ELR (cell line): ENCODE measurements at regions not wholly inside any gene's neighbourhood (a gene's known extent, or its start where the extent isn't known, plus 50 kb on each side); places are given as distances from the start of the nearest gene placed in this dataset.

Experiments
- DNase-seq: peaks from one replicate; pipeline ENCODE4 v3.0.0-alpha.2; 2015; ENCODE audit warnings: low read depth

DNA sequence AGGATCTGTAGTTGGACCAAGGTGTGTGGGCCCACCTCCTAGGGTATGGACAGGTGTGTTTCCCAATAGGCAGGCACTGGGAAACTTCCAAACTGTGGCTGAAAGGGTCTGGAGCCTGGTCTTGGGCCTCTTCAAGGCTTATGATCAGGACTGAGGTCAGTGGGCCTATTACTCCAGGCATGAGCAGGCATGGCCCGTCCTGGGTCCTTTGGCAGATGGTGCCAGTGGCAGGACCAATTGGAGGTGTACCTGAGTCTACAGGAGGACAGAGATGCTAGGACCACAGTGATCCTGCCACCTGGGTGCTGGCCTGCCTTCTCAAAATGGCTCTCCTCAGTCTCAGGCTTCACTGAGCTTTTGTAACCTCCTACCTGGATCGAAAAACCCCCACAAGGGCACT is 95.4 kb downstream of the RAB18 start:
- no peak for DNase-seq

DNA sequence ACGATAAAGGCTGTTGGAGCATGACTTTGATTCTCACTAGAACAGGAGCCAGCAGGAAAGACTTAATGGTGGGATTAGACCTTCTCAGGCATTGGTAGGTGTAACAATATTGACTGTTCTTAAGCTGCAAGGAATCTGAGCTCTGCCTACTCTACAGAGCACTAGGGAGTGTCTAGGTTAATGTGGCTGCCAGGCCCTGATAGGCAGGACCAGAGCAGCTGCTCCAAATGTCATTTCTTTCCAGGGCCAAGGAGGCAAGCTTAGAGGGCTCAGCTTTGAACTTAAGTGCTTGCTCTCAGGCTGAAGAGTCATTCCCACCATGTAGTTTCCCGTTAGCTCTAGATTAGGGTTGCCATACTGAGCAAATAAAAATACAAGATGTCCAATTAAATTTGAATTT is 96.8 kb downstream of the RAB18 start:
- DNase-seq = no peak

DNA sequence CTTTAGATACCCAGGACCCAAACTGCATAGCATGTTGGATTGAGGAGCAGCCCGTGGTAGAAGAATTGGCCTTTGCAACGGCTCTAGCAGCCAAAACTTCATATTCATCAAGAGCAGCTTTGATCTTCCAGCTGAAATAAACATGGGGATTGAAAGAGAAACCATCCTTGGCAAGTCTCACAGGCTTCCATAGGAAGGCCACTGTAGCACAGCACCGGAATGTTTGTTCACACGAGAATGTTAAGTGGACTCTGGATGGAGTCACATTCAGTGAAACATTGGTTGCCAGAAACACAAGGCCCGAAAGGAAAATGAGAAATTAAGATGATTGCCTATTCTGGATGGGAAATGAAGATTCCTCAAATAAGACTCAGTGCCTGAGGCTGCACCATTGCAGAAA is 97.4 kb downstream of the RAB18 start:
- DNase-seq = no peak

DNA sequence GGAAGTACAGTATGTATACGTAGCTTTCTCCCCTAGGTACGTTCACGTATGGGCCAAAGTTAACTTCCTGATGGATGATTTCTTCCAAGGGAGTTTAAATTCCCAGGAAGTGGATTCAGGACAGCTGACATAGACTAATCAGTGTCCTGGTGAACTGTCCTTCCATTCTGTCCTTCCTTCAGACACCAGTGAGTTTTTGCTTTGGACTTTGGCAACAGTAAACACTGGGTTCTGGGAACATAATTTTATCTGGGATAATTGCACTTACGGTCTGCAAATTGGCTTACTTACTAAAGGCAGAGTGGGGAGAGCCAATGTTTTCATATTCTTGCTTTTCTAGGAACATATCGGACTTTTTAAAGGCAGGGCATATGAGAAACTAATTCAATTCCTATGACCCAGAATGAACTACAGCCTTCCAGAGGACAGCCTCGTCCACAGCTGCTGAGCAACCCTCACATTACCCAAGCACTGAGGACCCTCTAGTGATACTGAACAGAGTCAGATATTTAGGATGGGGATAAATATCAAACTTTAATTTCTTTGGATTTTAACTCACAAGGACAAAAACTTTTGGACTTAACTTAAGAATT is 97.9 kb downstream of the RAB18 start:
- no peak for DNase-seq

DNA sequence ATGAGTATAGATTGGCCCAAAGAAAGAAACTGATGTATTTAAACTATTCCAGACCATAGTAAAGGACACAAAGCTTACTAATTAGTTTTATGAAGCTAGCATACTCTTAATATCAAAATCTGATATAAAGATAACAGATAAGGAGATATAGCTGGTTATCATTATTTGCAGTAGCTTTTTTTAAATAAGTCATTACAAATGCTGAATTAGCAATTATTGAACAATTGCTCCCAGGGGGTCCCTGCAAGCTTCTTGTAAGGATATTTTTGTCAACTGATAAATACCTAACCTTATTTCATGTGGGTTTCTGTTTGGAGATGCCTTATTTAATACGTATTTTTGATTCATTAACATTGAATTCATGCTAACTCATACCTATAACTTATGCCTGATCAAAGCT is 99.0 kb downstream of the RAB18 start:
- no peak for DNase-seq

DNA sequence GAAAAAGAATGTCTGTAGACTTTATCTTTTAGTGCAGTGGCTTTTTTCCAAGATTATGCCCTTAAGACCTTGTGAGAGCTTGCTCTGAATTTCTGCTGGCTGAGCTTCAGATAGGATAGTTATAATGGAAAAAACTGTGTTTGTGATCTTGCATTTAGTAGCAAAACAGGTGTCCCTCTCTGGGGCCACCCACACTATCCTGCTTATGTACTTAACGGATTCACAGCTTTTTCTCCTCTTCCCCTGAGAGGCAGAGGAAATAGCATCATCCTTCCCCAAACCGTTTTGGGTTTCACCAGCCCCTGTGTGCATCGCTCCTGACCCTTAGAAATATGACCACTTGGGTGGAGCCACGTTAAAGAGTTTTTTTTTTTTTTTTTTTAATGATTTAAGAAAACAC is 101.2 kb downstream of the RAB18 start:
- no peak for DNase-seq

DNA sequence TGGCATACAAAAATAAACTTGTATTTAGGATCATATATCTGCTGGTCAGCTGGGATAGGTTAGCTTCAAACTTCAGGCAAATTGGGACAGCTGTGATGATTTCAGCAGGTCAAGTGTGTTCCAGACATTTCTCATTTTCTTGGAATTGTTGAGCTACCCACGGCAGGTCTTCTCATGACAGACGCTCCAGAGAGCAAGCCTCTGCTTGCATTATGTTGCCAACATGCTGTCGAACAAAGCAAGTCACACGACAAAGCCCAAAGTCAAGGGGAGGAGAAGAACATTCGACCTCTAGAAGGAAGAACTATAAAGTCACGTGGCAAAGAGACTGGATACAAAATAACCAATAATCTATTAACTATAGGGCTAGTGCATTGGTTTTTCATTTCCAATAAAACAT is 103.5 kb downstream of the RAB18 start:
- DNase-seq = no peak

DNA sequence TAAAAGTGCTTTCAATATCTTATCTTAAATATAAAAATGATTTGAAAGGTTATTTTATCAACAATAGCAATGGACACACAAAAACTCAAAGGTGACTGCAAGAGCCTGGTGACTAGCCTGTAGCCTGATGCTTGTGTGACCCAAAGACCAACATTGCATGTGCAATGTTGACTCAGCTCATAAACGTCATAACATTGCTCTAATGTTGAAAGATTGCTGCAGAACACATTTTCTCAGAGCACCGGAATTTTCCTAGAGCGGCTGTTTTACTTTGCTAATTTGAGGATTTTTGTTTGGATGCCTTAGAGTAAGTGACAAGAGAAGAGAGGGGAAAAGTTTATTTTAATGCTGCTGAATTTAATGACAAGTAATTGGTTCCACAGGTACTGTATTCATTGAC is 107.1 kb downstream of the RAB18 start:
- peak; percentile 36 for DNase-seq

DNA sequence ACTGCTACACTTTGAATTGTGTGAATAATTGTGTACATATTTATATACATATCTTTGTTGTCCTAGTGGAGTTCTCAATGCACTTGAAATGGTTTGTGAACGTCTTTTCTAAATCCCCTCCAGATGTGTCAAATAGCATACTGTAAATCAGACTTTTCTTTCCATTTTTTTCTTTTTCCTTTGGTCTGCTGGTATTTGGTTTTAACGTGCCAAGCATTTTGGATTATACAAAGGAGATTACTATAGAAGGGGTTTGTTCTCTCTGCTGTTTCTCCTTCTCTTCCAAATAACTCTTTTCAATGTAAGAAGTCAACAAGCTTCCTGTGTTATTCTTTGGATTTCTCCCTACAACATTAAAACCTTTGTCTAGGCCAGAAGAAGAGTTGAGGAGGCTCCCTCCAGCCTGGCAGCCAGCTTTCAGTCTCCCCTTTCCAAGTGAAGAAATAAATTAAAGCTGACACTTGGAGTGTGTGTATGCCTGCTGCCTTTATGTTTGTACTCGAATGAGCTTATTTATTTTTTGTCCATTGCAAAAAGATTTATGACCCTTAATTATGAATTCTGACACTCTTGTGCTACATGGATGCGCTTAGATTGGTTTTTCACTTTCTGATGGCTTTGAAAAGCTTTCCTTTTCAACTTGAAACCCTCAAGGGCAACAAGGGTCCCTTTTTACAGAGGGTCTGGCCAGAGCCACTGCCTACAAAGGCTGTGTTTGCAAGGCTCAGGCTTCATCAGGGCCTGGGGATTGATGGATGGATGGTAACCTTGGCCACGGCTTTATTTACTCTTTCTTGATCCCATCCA is 107.8 kb downstream of the RAB18 start:
- DNase-seq = no peak

DNA sequence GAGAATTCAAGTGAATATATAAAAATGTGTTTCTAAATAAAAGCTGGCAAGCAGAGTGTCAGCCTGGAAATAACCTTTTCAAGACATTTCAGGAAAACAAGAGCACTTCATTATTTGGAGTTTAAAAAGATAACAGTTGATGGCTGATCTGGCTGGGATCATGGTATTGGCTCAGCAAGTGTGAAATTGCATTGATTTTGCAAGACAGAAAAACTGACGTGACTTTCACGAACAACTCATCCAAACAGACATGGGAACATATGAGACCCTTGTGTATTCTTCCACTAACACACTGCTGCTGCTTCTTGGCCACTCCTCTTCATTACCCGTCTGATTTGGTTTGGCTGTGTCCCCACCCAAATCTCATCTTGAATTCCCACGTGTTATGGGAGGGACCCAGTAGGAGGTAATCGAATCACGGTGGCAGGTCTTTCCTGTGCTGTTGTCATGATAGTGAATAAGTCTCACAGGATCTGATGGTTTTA is 108.5 kb downstream of the RAB18 start:
- no peak for DNase-seq

DNA sequence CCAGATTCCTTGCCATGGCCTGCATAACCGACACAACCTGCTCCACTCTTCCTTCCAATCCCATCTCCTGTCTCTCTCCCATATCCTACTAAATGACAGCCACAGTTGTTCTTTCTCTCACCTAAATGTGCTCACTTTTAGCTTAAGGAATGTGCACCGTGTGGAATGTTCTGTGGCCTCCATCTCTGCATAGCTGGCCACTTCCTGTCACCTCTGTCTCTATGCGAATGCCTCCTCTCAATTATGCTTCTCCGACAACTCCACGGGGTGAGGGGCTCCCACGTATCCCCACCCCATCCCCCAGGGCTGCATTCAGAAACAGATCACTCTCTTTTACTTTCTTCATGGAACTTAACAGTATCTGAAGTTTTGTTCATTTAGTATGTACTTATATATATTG is 110.7 kb downstream of the RAB18 start:
- DNase-seq = no peak

DNA sequence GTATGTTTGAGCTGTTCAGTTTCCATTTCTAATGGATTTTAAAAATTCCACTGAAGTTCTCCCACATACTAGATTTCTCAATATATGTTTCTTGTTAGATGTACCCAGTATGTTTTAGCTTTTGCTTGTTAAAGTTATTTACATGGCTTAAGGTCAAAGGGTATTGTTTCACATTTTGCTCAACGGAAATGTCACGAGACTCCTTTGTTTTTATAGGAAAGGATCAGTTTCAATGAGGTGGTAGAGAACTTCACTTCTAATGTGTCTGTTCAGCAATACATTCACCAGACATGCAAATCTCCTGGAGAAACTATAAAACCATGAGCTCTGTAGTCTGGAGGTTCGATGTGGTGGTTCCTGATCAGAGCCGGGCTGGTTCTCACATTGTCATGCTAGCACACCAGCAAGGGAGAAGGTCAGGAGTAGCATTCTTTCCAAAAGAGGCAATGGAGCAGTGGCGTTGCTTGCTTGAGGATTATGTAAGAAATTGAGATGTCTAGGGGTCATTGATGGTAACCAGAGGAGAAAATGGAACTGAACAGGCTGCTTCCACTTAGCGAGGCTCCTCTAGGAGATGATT is 114.0 kb downstream of the RAB18 start:
- DNase-seq = no peak

DNA sequence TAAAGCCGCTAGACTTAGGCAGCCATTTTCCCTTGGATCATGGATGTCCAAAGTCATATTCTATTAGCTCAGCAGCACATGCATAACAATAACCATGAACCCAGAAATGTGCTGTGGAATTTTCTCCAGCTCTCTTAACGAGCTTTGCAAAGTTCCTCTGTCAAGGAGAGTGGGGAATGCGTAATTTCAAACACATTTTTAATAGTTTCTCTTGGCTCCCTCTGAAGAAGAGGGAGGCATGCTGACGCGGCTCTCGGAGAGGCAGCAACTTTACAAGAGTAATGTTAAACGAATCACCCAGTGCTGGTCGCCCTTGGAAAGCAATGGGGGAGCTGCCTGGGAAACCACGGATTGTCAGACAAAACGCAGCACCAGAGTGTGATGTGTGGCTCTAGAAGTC is 114.8 kb downstream of the RAB18 start:
- no peak for DNase-seq

DNA sequence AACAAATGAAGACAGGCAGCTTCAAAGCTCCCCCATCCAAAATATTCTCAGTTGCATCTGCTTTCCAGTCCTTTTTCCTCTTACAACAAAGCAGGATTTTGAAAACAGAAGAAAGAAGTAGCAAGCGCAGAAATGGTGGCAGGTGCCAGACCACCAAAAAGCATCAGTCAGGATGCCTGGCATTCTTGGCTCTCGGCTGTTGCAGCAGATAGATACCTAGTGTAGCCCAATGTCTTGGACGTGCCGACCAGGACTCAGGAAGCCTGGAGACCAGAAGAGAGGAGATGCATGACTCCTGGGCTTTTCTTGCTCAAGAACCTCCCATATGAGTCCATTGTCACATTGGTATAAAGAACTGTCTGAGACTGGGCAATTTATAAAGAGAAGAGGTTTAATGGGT is 115.2 kb downstream of the RAB18 start:
- no peak for DNase-seq

DNA sequence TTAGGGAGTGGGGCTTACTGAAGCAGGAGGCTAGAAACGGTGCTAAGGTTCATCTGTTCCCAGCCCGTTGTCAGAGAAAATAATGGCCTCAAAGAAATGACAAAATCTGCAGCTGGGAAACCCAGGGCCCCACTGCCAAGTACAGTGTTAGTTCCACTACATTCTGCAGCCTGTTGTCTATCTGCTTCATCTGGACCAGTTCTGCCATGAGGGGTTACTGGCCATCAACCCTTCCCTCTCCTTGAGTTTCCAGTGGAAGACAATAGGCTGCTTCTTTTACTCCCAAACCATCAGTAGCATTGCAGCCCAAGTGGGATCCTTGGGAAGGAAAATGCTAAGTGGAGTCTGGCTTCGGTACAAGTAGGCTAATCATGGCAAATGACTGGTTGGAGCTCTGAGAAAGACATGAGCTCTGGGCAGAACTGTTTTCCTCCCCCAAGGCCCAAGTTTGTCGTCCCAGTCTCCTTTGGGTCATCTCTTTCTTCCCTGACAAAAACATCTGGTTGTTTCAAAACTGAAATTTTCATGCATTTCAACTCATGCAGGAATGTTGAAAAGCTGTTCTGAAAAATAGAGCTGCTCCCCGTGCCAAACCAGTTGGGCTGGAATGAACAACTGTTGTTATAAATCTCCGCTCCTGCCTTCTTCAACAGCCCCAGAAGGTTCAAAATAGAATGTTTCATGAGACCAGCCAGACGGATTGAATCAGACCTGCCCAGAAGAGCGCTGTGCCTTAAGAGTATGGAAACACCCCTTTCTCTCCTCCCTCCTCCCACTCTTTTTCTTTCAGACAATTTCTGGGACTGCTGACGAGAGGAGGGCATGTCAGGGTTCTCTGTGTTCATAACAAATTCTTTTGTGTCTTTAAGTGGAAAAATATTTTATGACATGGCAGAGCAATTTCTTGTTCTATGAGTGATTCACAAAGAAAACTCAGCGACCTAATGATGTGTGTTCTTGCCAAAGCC is 116.6 kb downstream of the RAB18 start:
- no peak for DNase-seq

DNA sequence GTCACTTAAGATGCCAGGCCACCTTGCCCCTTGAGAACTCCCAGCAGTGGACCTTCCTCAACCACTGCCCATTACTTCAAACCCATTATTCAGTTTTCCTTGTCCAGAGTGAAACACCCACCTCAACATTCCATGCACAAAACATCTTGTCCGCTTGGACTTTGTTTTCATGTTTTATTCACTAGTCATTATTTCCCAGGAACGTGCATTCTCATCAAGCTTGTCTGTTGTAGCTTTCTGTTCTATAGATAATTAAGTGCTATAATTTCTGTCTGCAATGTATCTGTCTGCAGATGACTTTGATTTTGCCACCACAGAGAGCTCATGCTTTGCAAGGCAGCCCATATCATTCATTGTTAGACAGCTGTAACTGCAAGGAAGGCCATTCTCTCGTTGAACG is 117.4 kb downstream of the RAB18 start:
- DNase-seq = no peak

DNA sequence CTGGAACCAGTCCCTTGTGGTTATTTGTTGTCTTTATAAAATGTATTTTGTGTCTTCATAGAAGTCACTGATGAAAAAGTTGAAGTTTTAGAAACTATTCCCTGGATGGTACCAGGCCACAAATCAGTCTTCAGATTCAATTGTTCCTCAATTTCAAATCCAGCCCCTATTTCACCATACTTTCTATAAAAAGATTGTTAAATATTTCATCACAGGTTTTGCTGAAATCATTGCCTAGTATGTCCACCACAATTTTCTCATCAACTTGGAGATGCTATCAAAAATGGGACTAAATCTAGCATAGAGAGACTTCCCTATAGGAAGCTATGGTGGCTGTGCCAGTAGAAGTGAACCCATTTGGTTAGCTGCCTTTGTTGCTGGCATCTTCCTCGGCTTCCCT is 118.5 kb downstream of the RAB18 start:
- DNase-seq = no peak
